GM12878 (cell line): ENCODE measurements at regions not wholly inside any gene's neighbourhood (a gene's known extent, or its start where the extent isn't known, plus 50 kb on each side); places are given as distances from the start of the nearest gene placed in this dataset.

Source experiments
- ATAC-seq: fragments of 200-7000 bp; cut with Tn5 transposase; 3 replicates; pipeline ENCODE4 v1.9.1; 2020; ENCODE audit warnings: mild to moderate bottlenecking, moderate library complexity
- BruUV-seq: library from RNA; stranded (reverse); fragments of 400-500 nt; replicated peaks from 2 replicates; lab custom pipeline; 2021; lab: Mats Ljungman, UMichigan
- CTCF ChIA-PET: fragments of 300-600 bp; sonication (Branson Sonifier 250); formaldehyde crosslinking; extraction: SDS; loops from one replicate; lab custom pipeline; 2021; ENCODE audit warnings: inconsistent platforms; lab: Yijun Ruan, JAX
- POLR2A ChIA-PET: fragments of 350-600 bp; formaldehyde crosslinking; extraction: SDS; loops from one replicate; lab custom pipeline; 2021; ENCODE audit warnings: inconsistent platforms; lab: Charles Lee
- RAD21 ChIA-PET: fragments of 300-600 bp; sonication (Branson Sonifier 250); formaldehyde crosslinking; loops from one replicate; lab custom pipeline; 2023; ENCODE audit warnings: antibody characterized with exemption; ENCODE audit not compliant: unreplicated experiment; lab: Charles Lee
- SMC1A ChIA-PET: fragments of 300-600 bp; sonication (Branson Sonifier 250); formaldehyde crosslinking; loops from one replicate; lab custom pipeline; 2023; ENCODE audit not compliant: unreplicated experiment, uncharacterized antibody; lab: Charles Lee
- DNase-seq: peaks from one replicate; pipeline ENCODE4 v3.0.0-alpha.2; 2011; ENCODE audit warnings: low read depth, low spot score
- FAIRE-seq: peaks from 3 replicates; lab custom pipeline; 2011; peaks lifted over from hg19 to GRCh38; lab: Jason Lieb, UNC
- H2AFZ ChIP-seq: 2 replicates; pipeline ENCODE4 v1.6.0; 2011; ENCODE audit warnings: low read depth, low read length, control low read depth; ENCODE audit not compliant: control insufficient read depth
- H3K27ac ChIP-seq: 2 replicates; pipeline ENCODE4 v1.5.1; 2011; ENCODE audit warnings: control low read depth; ENCODE audit not compliant: control insufficient read depth, insufficient read depth
- H3K27me3 ChIP-seq, 2 experiments: replicated peaks in 1 of 2; 2 replicates each; pipeline versions ENCODE4 v1.6.0 to v1.6.1; 2011; ENCODE audit warnings: low read length in 1 of 2; ENCODE audit not compliant: control insufficient read depth in 2 of 2, insufficient read depth in 2 of 2
- H3K36me3 ChIP-seq, 2 experiments: 2 replicates each; pipeline ENCODE4 v1.5.1; 2011; ENCODE audit warnings: low read length in 1 of 2; ENCODE audit not compliant: control insufficient read depth in 2 of 2, insufficient read depth in 2 of 2
- H3K4me1 ChIP-seq: 2 replicates; pipeline ENCODE4 v1.6.1; 2011; ENCODE audit warnings: mild to moderate bottlenecking, low read length, moderate library complexity, mixed read lengths; ENCODE audit not compliant: control insufficient read depth, insufficient read depth
- H3K4me2 ChIP-seq: 2 replicates; pipeline ENCODE4 v1.6.0; 2011; ENCODE audit warnings: control low read depth; ENCODE audit not compliant: control insufficient read depth, insufficient read depth
- H3K4me3 ChIP-seq: fragments of 200-600 bp; sonication (generic); 2 replicates; pipeline ENCODE4 v1.5.1; 2016
- H3K79me2 ChIP-seq: 2 replicates; pipeline ENCODE4 v1.6.0; 2011; ENCODE audit warnings: low read length; ENCODE audit not compliant: control insufficient read depth, insufficient read depth
- H3K9ac ChIP-seq: 2 replicates; pipeline ENCODE4 v1.8.0; 2011; ENCODE audit warnings: low read length, control low read depth, mixed read lengths; ENCODE audit not compliant: control insufficient read depth, insufficient read depth
- H3K9me3 ChIP-seq: replicated peaks from 3 replicates; pipeline ENCODE4 v1.5.1; 2011; ENCODE audit warnings: mild to moderate bottlenecking, low read length; ENCODE audit not compliant: control insufficient read depth, insufficient read depth
- H4K20me1 ChIP-seq: 2 replicates; pipeline ENCODE4 v1.6.0; 2011; ENCODE audit not compliant: control insufficient read depth, insufficient read depth
- EGR1 ChIP-seq, 2 experiments: IDR thresholded peaks; 1 replicate in 1 of 2; 2 replicates in 1 of 2; pipeline ENCODE4 v1.6.1; 2011 to 2012; ENCODE audit warnings: low read depth in 2 of 2, low read length in 2 of 2, borderline replicate concordance in 1 of 2, mild to moderate bottlenecking in 1 of 2, moderate library complexity in 1 of 2
- EP300 ChIP-seq, 2 experiments: fragments of 150-350 bp in 1 of 2; IDR thresholded peaks; 2 replicates each; pipeline ENCODE4 v1.6.1; 2011 to 2012; ENCODE audit warnings: low read depth in 2 of 2, low read length in 2 of 2, borderline replicate concordance in 1 of 2, improper control_type of control experiment in 1 of 2, inconsistent platforms in 1 of 2; ENCODE audit not compliant: control insufficient read depth in 1 of 2
- FOXM1 ChIP-seq: IDR thresholded peaks from 2 replicates; pipeline ENCODE4 v1.6.1; 2012; ENCODE audit warnings: low read depth, mild to moderate bottlenecking, inconsistent platforms, low read length, moderate library complexity
- JUNB ChIP-seq: IDR thresholded peaks from 2 replicates; pipeline ENCODE4 v1.6.1; 2016; ENCODE audit warnings: antibody characterized with exemption, mild to moderate bottlenecking
- MEF2A ChIP-seq: IDR thresholded peaks from 2 replicates; pipeline ENCODE4 v1.6.1; 2011; ENCODE audit warnings: low read depth, mild to moderate bottlenecking, low read length, moderate library complexity; ENCODE audit not compliant: insufficient read depth
- MTA2 ChIP-seq: fragments of 450-650 bp; IDR thresholded peaks from 2 replicates; pipeline ENCODE4 v1.6.1; 2016; ENCODE audit warnings: low read depth, mild to moderate bottlenecking, moderate library complexity
- WGBS: methylation state at CpG from one replicate; pipeline ENCODE4 v1.1.6; 2016; ENCODE audit warnings: low lambda C conversion rate; ENCODE audit not compliant: insufficient replicate concordance, insufficient coverage; ENCODE audit errors: missing lambda C conversion rate; 5-methylcytosine and 5-hydroxymethylcytosine counted together
- in situ Hi-C: fragments of 300-500 bp; cut with MboI; formaldehyde crosslinking; loops from 9 replicates; pipeline ENCODE4 v1.14.3; 2018; ENCODE audit warnings: mixed read lengths
- intact Hi-C: fragments of 100-400 bp; cut with micrococcal nuclease; formaldehyde crosslinking; loops from one replicate; pipeline ENCODE4 v1.14.2; 2022; ENCODE audit not compliant: unreplicated experiment
- TF ChIP-seq, protein P1 (sequence below): fragments of 450-650 bp; formaldehyde crosslinking; IDR thresholded peaks from 2 replicates; pipeline ENCODE4 v1.4.0; 2022; ENCODE audit warnings: mild to moderate bottlenecking, moderate library complexity
- TF ChIP-seq, protein P2 (sequence below): IDR thresholded peaks from 2 replicates; pipeline ENCODE4 v1.6.1; 2012; ENCODE audit warnings: low read depth, low read length, improper control_type of control experiment
- TF ChIP-seq, protein P3 (sequence below): fragments of 450-650 bp; formaldehyde crosslinking; IDR thresholded peaks from 2 replicates; pipeline ENCODE4 v1.4.0; 2020; ENCODE audit warnings: mild to moderate bottlenecking, moderate library complexity

DNA sequence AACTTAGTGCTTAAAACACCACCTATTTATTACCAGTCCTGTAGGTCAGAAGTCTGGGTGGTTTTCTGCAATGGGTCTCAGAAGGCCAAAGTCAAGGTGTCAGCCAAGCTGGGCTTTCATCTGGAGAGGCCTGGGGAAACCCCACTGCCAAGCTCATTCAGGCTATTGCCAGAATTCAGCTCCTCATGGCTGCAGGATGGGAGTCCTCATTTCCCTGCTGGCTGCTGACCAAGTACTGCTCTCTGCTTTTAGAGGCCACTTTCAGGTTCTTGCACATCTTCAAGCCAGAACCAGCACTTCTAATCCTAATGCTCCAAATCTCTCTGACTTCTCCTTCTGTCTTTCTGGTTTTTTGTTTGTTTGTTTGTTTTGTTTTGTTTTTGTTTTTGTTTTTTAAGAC is 109.3 kb downstream of the BCOR start:
- H2AFZ ChIP-seq, result no peak overlapping the region
- H4K20me1 ChIP-seq, result no peaks in the 10 kb centered on the region
- no peak overlapping the region for H3K4me2 ChIP-seq
- no peaks in the 10 kb centered on the region for H3K4me1 ChIP-seq
- no TSS peak for BruUV-seq
- no peak overlapping the region for H3K4me3 ChIP-seq
- H3K27ac ChIP-seq, result no peak overlapping the region
- H3K9ac ChIP-seq, result no peak overlapping the region
- ATAC-seq (no peak), FAIRE-seq (no peak), DNase-seq (no peak)
- RAD21 ChIA-PET, result no interaction called here
- no peaks in the 10 kb centered on the region for H3K36me3 ChIP-seq
- SMC1A ChIA-PET, result no interaction called here
- POLR2A ChIA-PET, result no interaction called here
- intact Hi-C loops (no loop called here), in situ Hi-C loops (no loop called here)
- CTCF ChIA-PET, result no interaction called here
- no peaks in the 10 kb centered on the region; a peak in 1 of 4 replicates for H3K27me3 ChIP-seq
- H3K79me2 ChIP-seq, result no peaks in the 10 kb centered on the region
- H3K9me3 ChIP-seq, result no peaks in the 10 kb centered on the region
- no peak for TF ChIP-seq EGR1 (IDR thresholded peaks at IDR 0.05; ENCODE audit: borderline replicate concordance in 1 of 2, low read depth in 2 of 2, low read length in 2 of 2)
- TF ChIP-seq, protein P1, sequence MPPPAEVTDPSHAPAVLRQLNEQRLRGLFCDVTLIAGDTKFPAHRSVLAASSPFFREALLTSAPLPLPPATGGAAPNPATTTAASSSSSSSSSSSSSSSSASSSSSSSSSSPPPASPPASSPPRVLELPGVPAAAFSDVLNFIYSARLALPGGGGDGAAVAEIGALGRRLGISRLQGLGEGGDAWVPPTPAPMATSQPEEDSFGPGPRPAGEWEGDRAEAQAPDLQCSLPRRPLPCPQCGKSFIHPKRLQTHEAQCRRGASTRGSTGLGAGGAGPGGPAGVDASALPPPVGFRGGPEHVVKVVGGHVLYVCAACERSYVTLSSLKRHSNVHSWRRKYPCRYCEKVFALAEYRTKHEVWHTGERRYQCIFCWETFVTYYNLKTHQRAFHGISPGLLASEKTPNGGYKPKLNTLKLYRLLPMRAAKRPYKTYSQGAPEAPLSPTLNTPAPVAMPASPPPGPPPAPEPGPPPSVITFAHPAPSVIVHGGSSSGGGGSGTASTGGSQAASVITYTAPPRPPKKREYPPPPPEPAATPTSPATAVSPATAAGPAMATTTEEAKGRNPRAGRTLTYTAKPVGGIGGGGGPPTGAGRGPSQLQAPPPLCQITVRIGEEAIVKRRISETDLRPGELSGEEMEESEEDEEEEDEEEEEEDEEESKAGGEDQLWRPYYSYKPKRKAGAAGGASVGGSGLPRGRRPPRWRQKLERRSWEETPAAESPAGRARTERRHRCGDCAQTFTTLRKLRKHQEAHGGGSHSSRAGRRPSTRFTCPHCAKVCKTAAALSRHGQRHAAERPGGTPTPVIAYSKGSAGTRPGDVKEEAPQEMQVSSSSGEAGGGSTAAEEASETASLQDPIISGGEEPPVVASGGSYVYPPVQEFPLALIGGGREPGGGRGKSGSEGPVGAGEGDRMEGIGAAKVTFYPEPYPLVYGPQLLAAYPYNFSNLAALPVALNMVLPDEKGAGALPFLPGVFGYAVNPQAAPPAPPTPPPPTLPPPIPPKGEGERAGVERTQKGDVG (CRISPR knock-in tag), result no peak

DNA sequence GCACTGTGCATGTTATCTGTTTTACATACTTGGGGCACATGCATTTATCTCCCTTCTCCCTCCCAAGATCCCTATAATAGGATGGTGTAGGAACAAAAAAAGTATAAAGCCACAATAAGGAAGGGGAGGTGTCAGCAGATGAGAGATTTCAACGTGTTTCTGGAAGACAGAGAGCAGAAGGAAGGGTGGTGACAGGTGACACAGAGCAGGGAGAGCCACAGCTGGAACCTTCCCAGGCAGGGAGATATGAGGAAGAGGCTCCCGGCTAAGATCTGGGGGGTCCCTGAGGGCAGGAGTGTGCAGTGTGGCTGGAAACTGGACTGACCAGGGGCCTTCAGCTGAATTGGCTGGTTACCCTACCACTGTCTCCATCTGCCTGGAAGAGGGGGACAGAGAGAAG is 107.4 kb downstream of the BCOR start:
- Histone ChIP-seq H3K9ac (no peak overlapping the region), H2AFZ (no peak overlapping the region), H3K4me3 (no peak overlapping the region), H3K9me3 (no peaks in the 10 kb centered on the region), H4K20me1 (no peaks in the 10 kb centered on the region), H3K4me1 (no peaks in the 10 kb centered on the region), H3K36me3 (no peaks in the 10 kb centered on the region), H3K4me2 (no peak overlapping the region), H3K27me3 (no peaks in the 10 kb centered on the region; a peak in 1 of 4 replicates), H3K79me2 (no peaks in the 10 kb centered on the region), H3K27ac (no peak overlapping the region)
- CTCF ChIA-PET, result no interaction called here
- 0% methylated on average over 2 of the region's 2 CpGs for WGBS
- SMC1A ChIA-PET, result interaction anchor here (0.6 kb wide), 1 partner anchor 18 kb away, joined by 3 read pairs; no protein-coding TSS in a partner anchor
- intact Hi-C loops (no loop called here), in situ Hi-C loops (no loop called here)
- ATAC-seq (no peak), DNase-seq (no peak), FAIRE-seq (no peak)
- POLR2A ChIA-PET, result no interaction called here
- RAD21 ChIA-PET, result no interaction called here
- BruUV-seq, result no TSS peak
- TF ChIP-seq JUNB, result no peak
- TF ChIP-seq MTA2, result no peak
- TF ChIP-seq, protein P2, sequence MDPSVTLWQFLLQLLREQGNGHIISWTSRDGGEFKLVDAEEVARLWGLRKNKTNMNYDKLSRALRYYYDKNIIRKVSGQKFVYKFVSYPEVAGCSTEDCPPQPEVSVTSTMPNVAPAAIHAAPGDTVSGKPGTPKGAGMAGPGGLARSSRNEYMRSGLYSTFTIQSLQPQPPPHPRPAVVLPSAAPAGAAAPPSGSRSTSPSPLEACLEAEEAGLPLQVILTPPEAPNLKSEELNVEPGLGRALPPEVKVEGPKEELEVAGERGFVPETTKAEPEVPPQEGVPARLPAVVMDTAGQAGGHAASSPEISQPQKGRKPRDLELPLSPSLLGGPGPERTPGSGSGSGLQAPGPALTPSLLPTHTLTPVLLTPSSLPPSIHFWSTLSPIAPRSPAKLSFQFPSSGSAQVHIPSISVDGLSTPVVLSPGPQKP, result no peak
- no peak for TF ChIP-seq EP300 (IDR thresholded peaks at IDR 0.05; ENCODE audit: borderline replicate concordance in 1 of 2, control insufficient read depth in 1 of 2, low read depth in 2 of 2, low read length in 2 of 2)
- TF ChIP-seq, protein P3, sequence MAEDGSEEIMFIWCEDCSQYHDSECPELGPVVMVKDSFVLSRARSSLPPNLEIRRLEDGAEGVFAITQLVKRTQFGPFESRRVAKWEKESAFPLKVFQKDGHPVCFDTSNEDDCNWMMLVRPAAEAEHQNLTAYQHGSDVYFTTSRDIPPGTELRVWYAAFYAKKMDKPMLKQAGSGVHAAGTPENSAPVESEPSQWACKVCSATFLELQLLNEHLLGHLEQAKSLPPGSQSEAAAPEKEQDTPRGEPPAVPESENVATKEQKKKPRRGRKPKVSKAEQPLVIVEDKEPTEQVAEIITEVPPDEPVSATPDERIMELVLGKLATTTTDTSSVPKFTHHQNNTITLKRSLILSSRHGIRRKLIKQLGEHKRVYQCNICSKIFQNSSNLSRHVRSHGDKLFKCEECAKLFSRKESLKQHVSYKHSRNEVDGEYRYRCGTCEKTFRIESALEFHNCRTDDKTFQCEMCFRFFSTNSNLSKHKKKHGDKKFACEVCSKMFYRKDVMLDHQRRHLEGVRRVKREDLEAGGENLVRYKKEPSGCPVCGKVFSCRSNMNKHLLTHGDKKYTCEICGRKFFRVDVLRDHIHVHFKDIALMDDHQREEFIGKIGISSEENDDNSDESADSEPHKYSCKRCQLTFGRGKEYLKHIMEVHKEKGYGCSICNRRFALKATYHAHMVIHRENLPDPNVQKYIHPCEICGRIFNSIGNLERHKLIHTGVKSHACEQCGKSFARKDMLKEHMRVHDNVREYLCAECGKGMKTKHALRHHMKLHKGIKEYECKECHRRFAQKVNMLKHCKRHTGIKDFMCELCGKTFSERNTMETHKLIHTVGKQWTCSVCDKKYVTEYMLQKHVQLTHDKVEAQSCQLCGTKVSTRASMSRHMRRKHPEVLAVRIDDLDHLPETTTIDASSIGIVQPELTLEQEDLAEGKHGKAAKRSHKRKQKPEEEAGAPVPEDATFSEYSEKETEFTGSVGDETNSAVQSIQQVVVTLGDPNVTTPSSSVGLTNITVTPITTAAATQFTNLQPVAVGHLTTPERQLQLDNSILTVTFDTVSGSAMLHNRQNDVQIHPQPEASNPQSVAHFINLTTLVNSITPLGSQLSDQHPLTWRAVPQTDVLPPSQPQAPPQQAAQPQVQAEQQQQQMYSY (CRISPR knock-in tag), result no peak
- TF ChIP-seq FOXM1, result no peak
- no peak for TF ChIP-seq MEF2A
